HCT116 (cell line): ENCODE measurements at regions not wholly inside any gene's neighbourhood (a gene's known extent, or its start where the extent isn't known, plus 50 kb on each side); places are given as distances from the start of the nearest gene placed in this dataset.

ENCODE experiments used
- ATAC-seq: fragments of 200-7000 bp; cut with Tn5 transposase; 2 replicates; pipeline ENCODE4 v1.9.1; 2020; ENCODE audit warnings: mild to moderate bottlenecking, moderate library complexity
- BruUV-seq: library from RNA; stranded (reverse); fragments of 400-500 nt; replicated peaks from 2 replicates; lab custom pipeline; 2021; lab: Mats Ljungman, UMichigan
- CTCF ChIA-PET: fragments of 300-600 bp; sonication (Branson Sonifier 250); formaldehyde crosslinking; loops from one replicate; lab custom pipeline; 2021; ENCODE audit warnings: antibody characterized with exemption; lab: Charles Lee
- POLR2A ChIA-PET: fragments of 300-600, 350-600 bp; sonication (Branson Sonifier 250); formaldehyde crosslinking; loops from one replicate; lab custom pipeline; 2021; ENCODE audit warnings: antibody characterized with exemption; lab: Charles Lee
- RAD21 ChIA-PET, 2 experiments: fragments of 300-600 bp; sonication (Branson Sonifier 250); formaldehyde crosslinking; loops; one replicate each; lab custom pipeline; 2023; ENCODE audit warnings: low total read pairs in 2 of 2; ENCODE audit not compliant: uncharacterized antibody in 2 of 2, unreplicated experiment in 2 of 2, low non-redundant PET in 1 of 2; lab: Charles Lee
- DNase-seq: peaks from one replicate; pipeline ENCODE4 v3.0.0-alpha.2; 2010; ENCODE audit warnings: low read depth, low spot score
- H2AFZ ChIP-seq: fragments of 200-600 bp; shearing (Covaris generic), sonication (generic); 2 replicates; pipeline ENCODE4 v1.6.1; 2017; ENCODE audit warnings: low read depth, mixed run types, mixed read lengths, antibody characterized with exemption, low read length; ENCODE audit not compliant: poor library complexity, severe bottlenecking
- H3K27ac ChIP-seq: 2 replicates; pipeline ENCODE4 v1.5.1; 2012; ENCODE audit warnings: low read depth, low read length
- H3K27me3 ChIP-seq: fragments of 200-600 bp; sonication (generic); 2 replicates; pipeline ENCODE4 v1.6.1; 2016; ENCODE audit warnings: mixed run types, low read length, mixed read lengths; ENCODE audit not compliant: insufficient read depth
- H3K36me3 ChIP-seq, 2 experiments: fragments of 200-500 bp in 1 of 2; fragments of 200-600 bp in 1 of 2; sonication (Bioruptor generic) in 1 of 2; sonication (generic) in 1 of 2; 2 replicates each; pipeline versions ENCODE4 v1.5.1 to v1.6.1; 2014 to 2016; ENCODE audit warnings: low read length in 2 of 2, inconsistent platforms in 1 of 2, mixed read lengths in 1 of 2, mixed run types in 1 of 2; ENCODE audit not compliant: insufficient read depth in 2 of 2, control insufficient read depth in 1 of 2
- H3K4me1 ChIP-seq, 2 experiments: fragments of 200-600 bp in 1 of 2; sonication (generic) in 1 of 2; 2 replicates each; pipeline versions ENCODE4 v1.5.1 to v1.6.1; 2012 to 2017; ENCODE audit warnings: low read length in 2 of 2, inconsistent platforms in 1 of 2, mild to moderate bottlenecking in 1 of 2, mixed read lengths in 1 of 2, mixed run types in 1 of 2, moderate library complexity in 1 of 2; ENCODE audit not compliant: insufficient read depth in 2 of 2, control insufficient read depth in 1 of 2
- H3K4me2 ChIP-seq: fragments of 200-600 bp; sonication (generic); 2 replicates; pipeline ENCODE4 v1.6.1; 2017; ENCODE audit warnings: mixed run types, low read length, mixed read lengths
- H3K4me3 ChIP-seq, 2 experiments: fragments of 200-600 bp in 1 of 2; sonication (generic) in 1 of 2; replicated peaks in 1 of 2; 2 replicates each; pipeline ENCODE4 v1.5.1; 2011 to 2016; ENCODE audit warnings: low read length in 2 of 2, control low read depth in 1 of 2, low read depth in 1 of 2, mild to moderate bottlenecking in 1 of 2, mixed read lengths in 1 of 2, mixed run types in 1 of 2
- H3K79me2 ChIP-seq: fragments of 200-600 bp; sonication (generic); 2 replicates; pipeline ENCODE4 v1.6.1; 2017; ENCODE audit warnings: mild to moderate bottlenecking, mixed run types, low read length, moderate library complexity, mixed read lengths; ENCODE audit not compliant: insufficient read depth
- H3K9ac ChIP-seq: fragments of 200-600 bp; sonication (generic); 2 replicates; pipeline ENCODE4 v1.6.1; 2016; ENCODE audit warnings: low read length, mixed read lengths
- H3K9me2 ChIP-seq: fragments of 200-600 bp; sonication (generic), shearing (Covaris generic); 2 replicates; pipeline ENCODE4 v1.6.1; 2017; ENCODE audit warnings: mixed run types, mild to moderate bottlenecking, moderate library complexity; ENCODE audit not compliant: insufficient read depth
- H3K9me3 ChIP-seq, 2 experiments: fragments of 200-500 bp in 1 of 2; fragments of 200-600 bp in 1 of 2; sonication (Bioruptor generic) in 1 of 2; sonication (generic) in 1 of 2; 2 replicates each; pipeline ENCODE4 v1.6.1; 2014 to 2017; ENCODE audit warnings: low read length in 2 of 2, mixed read lengths in 2 of 2, inconsistent platforms in 1 of 2, low read depth in 1 of 2, mild to moderate bottlenecking in 1 of 2, mixed run types in 1 of 2, moderate library complexity in 1 of 2; ENCODE audit not compliant: control insufficient read depth in 1 of 2, insufficient read depth in 1 of 2
- H4K20me1 ChIP-seq: fragments of 200-600 bp; sonication (generic), shearing (Covaris generic); 2 replicates; pipeline ENCODE4 v1.6.1; 2017; ENCODE audit warnings: mixed run types, mild to moderate bottlenecking, moderate library complexity; ENCODE audit not compliant: insufficient read depth
- CBX3 ChIP-seq: IDR thresholded peaks from 2 replicates; pipeline ENCODE4 v1.6.1; 2012; ENCODE audit warnings: low read depth
- CEBPB ChIP-seq: IDR thresholded peaks from 2 replicates; pipeline ENCODE4 v1.6.1; 2012; ENCODE audit warnings: low read depth
- EGR1 ChIP-seq: IDR thresholded peaks from 2 replicates; pipeline ENCODE4 v1.6.1; 2012; ENCODE audit warnings: low read depth
- FOSL1 ChIP-seq: IDR thresholded peaks from 2 replicates; pipeline ENCODE4 v1.6.1; 2012; ENCODE audit warnings: low read depth
- JUND ChIP-seq: IDR thresholded peaks from 2 replicates; pipeline ENCODE4 v1.6.1; 2012
- MAX ChIP-seq: IDR thresholded peaks from 2 replicates; pipeline ENCODE4 v1.6.1; 2012
- POLR2AphosphoS5 ChIP-seq: IDR thresholded peaks from 2 replicates; pipeline ENCODE4 v1.6.1; 2011; ENCODE audit warnings: mild to moderate bottlenecking, low read depth, low read length, moderate library complexity
- RAD21 ChIP-seq: IDR thresholded peaks from 2 replicates; pipeline ENCODE4 v1.6.1; 2012; ENCODE audit warnings: low read depth, mild to moderate bottlenecking
- SP1 ChIP-seq: IDR thresholded peaks from 2 replicates; pipeline ENCODE4 v1.6.1; 2012; ENCODE audit warnings: low read depth
- TCF7L2 ChIP-seq: IDR thresholded peaks from 2 replicates; pipeline ENCODE4 v1.7.0; 2011; ENCODE audit warnings: borderline replicate concordance, inconsistent platforms; ENCODE audit not compliant: insufficient read depth, insufficient read length; ENCODE audit errors: extremely low read depth
- YY1 ChIP-seq: IDR thresholded peaks from 2 replicates; pipeline ENCODE4 v1.6.1; 2011; ENCODE audit warnings: low read length, low read depth, moderate library complexity, mild to moderate bottlenecking; ENCODE audit not compliant: insufficient replicate concordance; ENCODE audit errors: extremely low read depth
- ZNF274 ChIP-seq: fragments of 200-500 bp; sonication (Bioruptor generic); IDR thresholded peaks from 2 replicates; pipeline ENCODE4 v1.6.1; 2014; ENCODE audit warnings: mild to moderate bottlenecking, low read depth, low read length, inconsistent platforms
- intact Hi-C: fragments of 100-400 bp; cut with micrococcal nuclease; formaldehyde crosslinking; loops from 2 replicates; pipeline ENCODE4 v1.10.0; 2022
- TF ChIP-seq, protein P1 (sequence below): IDR thresholded peaks from 2 replicates; pipeline ENCODE4 v1.6.1; 2012; ENCODE audit warnings: low read depth
- TF ChIP-seq, protein P2 (sequence below), 3 experiments: fragments of 200-600 bp in 1 of 3; sonication (generic) in 1 of 3; IDR thresholded peaks in 2 of 3; conservative IDR thresholded peaks in 1 of 3; 2 replicates each; pipeline ENCODE4 v1.5.1; 2012 to 2017; ENCODE audit warnings: low read depth in 2 of 3, low read length in 2 of 3, antibody characterized with exemption in 1 of 3, borderline replicate concordance in 1 of 3, control low read depth in 1 of 3, mild to moderate bottlenecking in 1 of 3, mixed read lengths in 1 of 3, mixed run types in 1 of 3, moderate library complexity in 1 of 3; ENCODE audit not compliant: insufficient read depth in 1 of 3

GRCh38 chr6:131469130-131469529 is 103.9 kb upstream of the ARG1 start:
- no peaks in the 10 kb centered on the region for H3K36me3 ChIP-seq
- no peak overlapping the region for H3K4me3 ChIP-seq
- intact Hi-C loops: no loop called here
- H4K20me1 ChIP-seq: no peaks in the 10 kb centered on the region
- no peak overlapping the region for H3K4me2 ChIP-seq
- no peaks in the 10 kb centered on the region for H3K9me2 ChIP-seq
- DNase-seq (no peak), ATAC-seq (no peak)
- H2AFZ ChIP-seq: no peak overlapping the region
- no peak overlapping the region for H3K9ac ChIP-seq
- no peaks in the 10 kb centered on the region for H3K27me3 ChIP-seq
- CTCF ChIA-PET: no interaction called here
- H3K4me1 ChIP-seq: no peaks in the 10 kb centered on the region
- no peaks in the 10 kb centered on the region for H3K79me2 ChIP-seq
- no peak for TF ChIP-seq RAD21
- TF ChIP-seq CBX3: no peak
- no peak for TF ChIP-seq SP1
- TF ChIP-seq, protein P1, sequence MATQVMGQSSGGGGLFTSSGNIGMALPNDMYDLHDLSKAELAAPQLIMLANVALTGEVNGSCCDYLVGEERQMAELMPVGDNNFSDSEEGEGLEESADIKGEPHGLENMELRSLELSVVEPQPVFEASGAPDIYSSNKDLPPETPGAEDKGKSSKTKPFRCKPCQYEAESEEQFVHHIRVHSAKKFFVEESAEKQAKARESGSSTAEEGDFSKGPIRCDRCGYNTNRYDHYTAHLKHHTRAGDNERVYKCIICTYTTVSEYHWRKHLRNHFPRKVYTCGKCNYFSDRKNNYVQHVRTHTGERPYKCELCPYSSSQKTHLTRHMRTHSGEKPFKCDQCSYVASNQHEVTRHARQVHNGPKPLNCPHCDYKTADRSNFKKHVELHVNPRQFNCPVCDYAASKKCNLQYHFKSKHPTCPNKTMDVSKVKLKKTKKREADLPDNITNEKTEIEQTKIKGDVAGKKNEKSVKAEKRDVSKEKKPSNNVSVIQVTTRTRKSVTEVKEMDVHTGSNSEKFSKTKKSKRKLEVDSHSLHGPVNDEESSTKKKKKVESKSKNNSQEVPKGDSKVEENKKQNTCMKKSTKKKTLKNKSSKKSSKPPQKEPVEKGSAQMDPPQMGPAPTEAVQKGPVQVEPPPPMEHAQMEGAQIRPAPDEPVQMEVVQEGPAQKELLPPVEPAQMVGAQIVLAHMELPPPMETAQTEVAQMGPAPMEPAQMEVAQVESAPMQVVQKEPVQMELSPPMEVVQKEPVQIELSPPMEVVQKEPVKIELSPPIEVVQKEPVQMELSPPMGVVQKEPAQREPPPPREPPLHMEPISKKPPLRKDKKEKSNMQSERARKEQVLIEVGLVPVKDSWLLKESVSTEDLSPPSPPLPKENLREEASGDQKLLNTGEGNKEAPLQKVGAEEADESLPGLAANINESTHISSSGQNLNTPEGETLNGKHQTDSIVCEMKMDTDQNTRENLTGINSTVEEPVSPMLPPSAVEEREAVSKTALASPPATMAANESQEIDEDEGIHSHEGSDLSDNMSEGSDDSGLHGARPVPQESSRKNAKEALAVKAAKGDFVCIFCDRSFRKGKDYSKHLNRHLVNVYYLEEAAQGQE: no peak
- TF ChIP-seq POLR2AphosphoS5: no peak
- no peak for TF ChIP-seq TCF7L2
- TF ChIP-seq JUND: no peak
- no peak for TF ChIP-seq MAX
- TF ChIP-seq YY1: no peak
- TF ChIP-seq CEBPB: no peak
- no peak for TF ChIP-seq FOSL1
- no peak for TF ChIP-seq EGR1
- TF ChIP-seq, protein P2, sequence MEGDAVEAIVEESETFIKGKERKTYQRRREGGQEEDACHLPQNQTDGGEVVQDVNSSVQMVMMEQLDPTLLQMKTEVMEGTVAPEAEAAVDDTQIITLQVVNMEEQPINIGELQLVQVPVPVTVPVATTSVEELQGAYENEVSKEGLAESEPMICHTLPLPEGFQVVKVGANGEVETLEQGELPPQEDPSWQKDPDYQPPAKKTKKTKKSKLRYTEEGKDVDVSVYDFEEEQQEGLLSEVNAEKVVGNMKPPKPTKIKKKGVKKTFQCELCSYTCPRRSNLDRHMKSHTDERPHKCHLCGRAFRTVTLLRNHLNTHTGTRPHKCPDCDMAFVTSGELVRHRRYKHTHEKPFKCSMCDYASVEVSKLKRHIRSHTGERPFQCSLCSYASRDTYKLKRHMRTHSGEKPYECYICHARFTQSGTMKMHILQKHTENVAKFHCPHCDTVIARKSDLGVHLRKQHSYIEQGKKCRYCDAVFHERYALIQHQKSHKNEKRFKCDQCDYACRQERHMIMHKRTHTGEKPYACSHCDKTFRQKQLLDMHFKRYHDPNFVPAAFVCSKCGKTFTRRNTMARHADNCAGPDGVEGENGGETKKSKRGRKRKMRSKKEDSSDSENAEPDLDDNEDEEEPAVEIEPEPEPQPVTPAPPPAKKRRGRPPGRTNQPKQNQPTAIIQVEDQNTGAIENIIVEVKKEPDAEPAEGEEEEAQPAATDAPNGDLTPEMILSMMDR (IDR thresholded peaks at IDR 0.05 in 2 of 3, conservative IDR thresholded peaks at IDR 0.05 in 1 of 3; ENCODE audit: borderline replicate concordance in 1 of 3, insufficient read depth in 1 of 3, low read depth in 2 of 3, low read length in 2 of 3): no peak
- TF ChIP-seq ZNF274: no peak
- H3K9me3 ChIP-seq: no peaks in the 10 kb centered on the region
- RAD21 ChIA-PET: no interaction called here
- no TSS peak for BruUV-seq
- no peak overlapping the region for H3K27ac ChIP-seq
- POLR2A ChIA-PET: no interaction called here
